Embryonic facial prominence (tissue), 1 donor: ENCODE measurements at regions not wholly inside any gene's neighbourhood (a gene's known extent, or its start where the extent isn't known, plus 50 kb on each side); places are given as distances from the start of the nearest gene placed in this dataset.

Experiments
- DNase-seq: peaks from one replicate; pipeline ENCODE4 v3.0.0-alpha.2; 2016; ENCODE audit errors: extremely low spot score

GRCh38 chr18:45526114-45526841 lies 89.0 kb upstream of the SLC14A2 start:
- DNase-seq = no peak

GRCh38 chr18:45527891-45528290 lies 87.4 kb upstream of the SLC14A2 start:
- DNase-seq = no peak

GRCh38 chr18:45528712-45529336 lies 86.5 kb upstream of the SLC14A2 start:
- no peak for DNase-seq

- DNase-seq = no peak
These were observed 76.8 kb upstream of the SLC14A2 start for GRCh38 chr18:45538444-45538843.

- no peak for DNase-seq
These were observed 75.8 kb upstream of the SLC14A2 start for GRCh38 chr18:45539491-45539891.

- DNase-seq = no peak
These were observed 75.2 kb upstream of the SLC14A2 start for GRCh38 chr18:45540125-45540524.

- DNase-seq = no peak
These were observed 73.9 kb upstream of the SLC14A2 start for GRCh38 chr18:45541421-45541820.

- no peak for DNase-seq
These were observed 73.2 kb upstream of the SLC14A2 start for GRCh38 chr18:45542043-45542442.

- no peak for DNase-seq
These were observed 67.4 kb upstream of the SLC14A2 start for GRCh38 chr18:45547910-45548309.

- no peak for DNase-seq
These were observed 66.7 kb upstream of the SLC14A2 start for GRCh38 chr18:45548614-45549013.

- no peak for DNase-seq
These were observed 66.0 kb upstream of the SLC14A2 start for GRCh38 chr18:45549290-45549689.

GRCh38 chr18:45551142-45551815 lies 64.0 kb upstream of the SLC14A2 start:
- no peak for DNase-seq

GRCh38 chr18:45553723-45554388 lies 61.4 kb upstream of the SLC14A2 start:
- no peak for DNase-seq

GRCh38 chr18:45554389-45554737 lies 60.9 kb upstream of the SLC14A2 start:
- peak; percentile 55 for DNase-seq

GRCh38 chr18:45556222-45556621 lies 59.1 kb upstream of the SLC14A2 start:
- DNase-seq = no peak

GRCh38 chr18:45557287-45557686 lies 58.0 kb upstream of the SLC14A2 start:
- no peak for DNase-seq

- no peak for DNase-seq
These were observed 57.5 kb upstream of the SLC14A2 start for GRCh38 chr18:45557779-45558178.

- no peak for DNase-seq
These were observed 56.0 kb upstream of the SLC14A2 start for GRCh38 chr18:45559258-45559657.

- no peak for DNase-seq
These were observed 54.4 kb upstream of the SLC14A2 start for GRCh38 chr18:45560870-45561269.

- no peak for DNase-seq
These were observed 52.5 kb upstream of the SLC14A2 start for GRCh38 chr18:45562567-45563479.

- no peak for DNase-seq
These were observed 49.9 kb upstream of the SLC14A2 start for GRCh38 chr18:45565280-45565970.
